ENCODE measurements at regions not wholly inside any gene's neighbourhood (a gene's known extent, or its start where the extent isn't known, plus 50 kb on each side); places are given as distances from the start of the nearest gene placed in this dataset.

GRCh38 chr12:89948271-89949175 lies 239.9 kb upstream of the ATP2B1 start:
- no peak for DNase-seq

GRCh38 chr12:89947437-89948270 lies 239.0 kb upstream of the ATP2B1 start:
- DNase-seq = no peak

GRCh38 chr12:89946518-89947135 lies 238.0 kb upstream of the ATP2B1 start:
- DNase-seq = no peak

- DNase-seq = no peak
Observed at GRCh38 chr12:89945123-89945522, 236.5 kb upstream of the ATP2B1 start.

GRCh38 chr12:89943463-89943862 lies 234.8 kb upstream of the ATP2B1 start:
- no peak for DNase-seq

- DNase-seq = no peak
Observed at GRCh38 chr12:89941436-89941835, 232.8 kb upstream of the ATP2B1 start.

GRCh38 chr12:89939522-89940215 lies 231.0 kb upstream of the ATP2B1 start:
- no peak for DNase-seq

- no peak for DNase-seq
Observed at GRCh38 chr12:89936631-89937030, 228.0 kb upstream of the ATP2B1 start.

GRCh38 chr12:89935850-89936249 lies 227.2 kb upstream of the ATP2B1 start:
- DNase-seq = no peak

GRCh38 chr12:89933911-89934310 lies 225.3 kb upstream of the ATP2B1 start:
- DNase-seq = no peak

GRCh38 chr12:89932954-89933353 lies 224.3 kb upstream of the ATP2B1 start:
- DNase-seq = no peak

GRCh38 chr12:89928467-89928866 lies 219.8 kb upstream of the ATP2B1 start:
- DNase-seq = no peak

GRCh38 chr12:89927226-89927698 lies 218.6 kb upstream of the ATP2B1 start:
- no peak for DNase-seq

GRCh38 chr12:89924191-89924590 lies 215.6 kb upstream of the ATP2B1 start:
- DNase-seq = no peak

- no peak for DNase-seq
Observed at GRCh38 chr12:89923091-89923490, 214.5 kb upstream of the ATP2B1 start.

- DNase-seq = no peak
Observed at GRCh38 chr12:89920866-89921265, 212.2 kb upstream of the ATP2B1 start.

GRCh38 chr12:89919241-89919906 lies 210.7 kb upstream of the ATP2B1 start:
- DNase-seq = no peak

GRCh38 chr12:89918172-89918846 lies 209.7 kb upstream of the ATP2B1 start:
- DNase-seq = no peak

- DNase-seq = no peak
Observed at GRCh38 chr12:89909753-89910152, 201.1 kb upstream of the ATP2B1 start.

- DNase-seq = no peak
Observed at GRCh38 chr12:89907659-89908058, 199.0 kb upstream of the ATP2B1 start.

GRCh38 chr12:89906824-89907223 lies 198.2 kb upstream of the ATP2B1 start:
- DNase-seq = no peak

Measured in hindlimb muscle (tissue), 1 donor.